HG03378 (cell line): ENCODE measurements at regions not wholly inside any gene's neighbourhood (a gene's known extent, or its start where the extent isn't known, plus 50 kb on each side); places are given as distances from the start of the nearest gene placed in this dataset.

Experiments used
- ATAC-seq: cut with Tn5 transposase; IDR thresholded peaks from one replicate; pipeline ENCODE4 v1.9.1; 2021; ENCODE audit warnings: mild to moderate bottlenecking, moderate library complexity; ENCODE audit not compliant: unreplicated experiment

GRCh38 chr3:64355401-64355807, 130.1 kb upstream of the PRICKLE2 start:
- ATAC-seq, result no peak

- no peak for ATAC-seq
Observed at GRCh38 chr3:64354956-64355355, 129.7 kb upstream of the PRICKLE2 start.

- no peak for ATAC-seq
Observed at GRCh38 chr3:64354221-64354620, 129.0 kb upstream of the PRICKLE2 start.

DNA sequence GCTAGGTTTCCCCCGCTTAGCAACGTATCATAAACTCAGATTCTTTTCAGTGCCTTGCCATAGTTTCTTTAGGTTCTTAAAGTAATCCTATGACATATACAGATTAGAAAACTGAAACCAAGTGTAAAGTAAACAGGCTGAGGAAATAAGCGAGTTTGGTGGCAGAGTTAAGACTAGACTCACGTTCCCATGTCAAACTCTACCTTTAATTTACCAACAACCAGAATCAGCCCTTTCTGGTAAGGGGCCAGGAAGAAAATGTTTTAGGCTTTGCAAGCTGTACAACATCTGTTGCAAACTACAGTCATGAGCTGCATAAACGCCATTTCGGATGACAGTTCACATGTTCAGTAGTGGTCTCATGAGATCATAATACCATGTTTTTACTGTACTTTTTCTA, 128.0 kb upstream of the PRICKLE2 start:
- ATAC-seq, result no peak

GRCh38 chr3:64352639-64352992, 127.3 kb upstream of the PRICKLE2 start:
- ATAC-seq, result no peak

DNA sequence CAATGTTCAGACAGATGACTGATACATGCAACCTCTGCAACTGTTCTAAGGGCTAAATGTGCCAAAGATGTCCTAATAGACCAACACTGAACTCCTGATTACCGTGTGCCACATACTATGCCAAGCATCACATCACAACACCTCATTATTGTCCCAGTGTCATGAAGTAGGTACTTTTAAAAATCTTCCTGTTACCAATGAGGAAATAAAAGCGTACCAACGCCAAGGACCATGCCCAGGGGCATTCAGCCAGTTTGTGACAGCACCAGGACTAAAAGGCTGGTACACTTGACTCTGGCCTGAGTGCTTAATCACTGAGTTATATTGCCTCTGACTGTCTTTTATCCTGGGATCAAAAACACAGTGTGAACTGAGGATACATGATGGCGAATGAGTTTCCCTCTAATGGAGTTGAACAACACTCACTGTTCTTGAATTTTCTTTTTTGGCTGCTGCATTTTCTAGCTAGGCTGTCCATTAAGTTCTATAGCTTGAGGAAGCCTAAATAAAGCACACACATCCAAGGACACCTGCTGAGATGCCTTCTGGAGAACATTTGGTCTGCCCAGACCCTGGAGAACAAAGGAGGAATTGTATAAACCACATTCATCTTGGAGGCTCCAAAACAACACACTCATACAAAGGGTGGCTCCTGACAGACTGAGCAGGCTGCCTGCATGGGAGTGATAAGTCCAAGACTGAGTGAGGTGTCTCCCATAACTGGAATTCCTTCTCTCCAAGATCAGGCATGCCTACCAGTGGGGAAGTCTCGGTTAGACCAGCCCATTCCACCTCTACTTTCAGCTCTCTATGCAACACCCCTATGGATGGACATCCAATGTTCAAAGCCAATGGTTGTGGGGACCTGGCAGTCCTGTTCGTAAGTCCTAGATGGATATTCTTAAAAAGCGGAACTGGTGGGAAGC, 126.7 kb upstream of the PRICKLE2 start:
- no peak for ATAC-seq

- ATAC-seq, result no peak
Observed at GRCh38 chr3:64349551-64349950, 124.3 kb upstream of the PRICKLE2 start.

- ATAC-seq, result no peak
Observed at GRCh38 chr3:64345371-64345770, 120.1 kb upstream of the PRICKLE2 start.

- ATAC-seq, result no peak
Observed at GRCh38 chr3:64344721-64345207, 119.5 kb upstream of the PRICKLE2 start.

DNA sequence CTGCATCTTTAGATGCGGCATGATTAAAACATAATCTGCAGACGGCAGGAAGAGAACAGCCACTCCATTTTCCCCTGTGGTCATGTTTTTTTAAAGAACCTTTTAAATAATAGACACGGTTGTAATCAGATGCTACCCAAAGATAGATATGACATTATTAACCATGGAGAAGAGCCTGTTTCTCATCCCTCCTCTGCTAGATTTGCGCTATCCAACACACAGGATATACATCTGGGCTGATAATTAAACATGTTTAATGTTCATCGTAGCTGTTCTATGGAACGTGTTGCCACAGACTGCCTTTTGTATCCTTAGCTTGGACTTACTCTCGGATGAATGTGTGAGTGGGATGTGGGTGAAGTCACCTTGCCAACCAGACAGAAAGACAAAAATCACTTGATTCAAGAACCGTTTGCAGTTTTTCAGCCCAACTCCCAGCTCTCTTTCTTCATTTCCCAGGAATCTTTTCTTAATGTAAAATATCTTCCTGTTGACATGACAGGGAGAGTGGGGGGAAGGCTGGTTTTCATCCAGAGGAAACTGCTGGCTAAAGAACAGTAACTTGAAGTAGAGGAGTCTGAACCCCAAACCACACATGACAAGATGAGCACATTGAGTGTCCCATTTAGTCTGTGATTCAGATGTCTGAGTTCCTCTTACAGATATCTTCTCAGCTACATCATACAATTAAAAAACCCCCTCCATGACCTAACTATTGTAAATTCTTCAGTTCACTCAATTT, 118.6 kb upstream of the PRICKLE2 start:
- no peak for ATAC-seq

DNA sequence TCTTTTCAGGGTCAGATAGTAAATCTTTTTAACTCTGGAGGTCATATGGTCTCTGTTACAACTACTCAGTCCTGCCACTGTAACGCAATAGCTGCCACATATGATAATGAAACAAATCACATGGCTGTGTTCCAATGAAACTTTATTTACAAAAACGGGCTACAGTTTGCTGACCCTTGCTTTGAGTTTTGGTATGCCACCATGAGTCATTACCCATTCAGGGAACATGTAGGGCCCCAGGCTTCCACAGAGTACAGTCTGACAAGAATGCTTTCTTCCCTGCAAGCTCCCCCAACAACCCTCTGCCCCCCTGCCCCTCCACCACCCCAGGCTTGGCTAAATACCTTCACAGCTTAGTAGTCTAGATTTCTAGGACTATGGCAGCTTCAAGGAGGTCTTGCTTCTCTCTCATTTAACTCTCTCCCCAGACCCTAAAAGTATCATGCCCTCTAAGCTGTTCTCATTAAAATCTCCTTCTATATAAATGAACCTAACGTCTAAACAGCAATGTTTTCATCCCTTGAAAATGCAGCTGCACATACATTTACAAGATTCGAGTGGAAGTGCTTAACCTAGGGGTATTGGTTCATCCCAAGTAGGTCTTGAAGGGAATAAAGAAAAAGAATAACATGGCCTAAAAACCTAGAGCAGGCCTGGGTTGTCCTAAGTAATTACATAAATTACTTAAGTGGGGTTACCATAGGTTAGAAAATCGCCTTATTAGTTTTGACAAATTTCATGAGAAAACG, 117.8 kb upstream of the PRICKLE2 start:
- ATAC-seq, result no peak

- no peak for ATAC-seq
Observed at GRCh38 chr3:64341296-64341695, 116.0 kb upstream of the PRICKLE2 start.

DNA sequence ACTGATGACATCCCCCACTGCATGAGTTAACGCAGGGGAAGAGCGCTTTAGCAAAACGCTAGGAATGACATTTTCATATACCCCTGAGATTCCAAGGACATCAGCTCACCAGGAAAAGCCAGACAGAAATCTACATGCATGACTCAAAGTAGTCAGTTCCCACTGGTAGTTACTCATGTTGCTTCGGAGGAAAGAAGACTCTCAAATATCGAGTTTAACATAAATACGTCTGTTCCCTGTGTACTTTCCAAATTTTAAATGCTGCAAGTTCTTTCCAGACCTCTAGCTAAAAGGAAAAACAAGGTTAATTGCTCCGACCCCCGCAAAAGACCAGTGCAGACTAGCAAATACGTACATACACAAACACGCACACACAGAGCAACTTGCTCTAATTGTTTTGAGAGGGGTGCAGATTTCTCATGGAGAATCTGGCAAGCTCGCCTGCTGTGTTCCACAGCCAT, 115.4 kb upstream of the PRICKLE2 start:
- no peak for ATAC-seq

- ATAC-seq, result no peak
Observed at GRCh38 chr3:64336488-64336887, 111.2 kb upstream of the PRICKLE2 start.

- ATAC-seq, result no peak
Observed at GRCh38 chr3:64332459-64333350, 107.4 kb upstream of the PRICKLE2 start.

- ATAC-seq, result no peak
Observed at GRCh38 chr3:64331605-64332004, 106.3 kb upstream of the PRICKLE2 start.

GRCh38 chr3:64329037-64329436, 103.8 kb upstream of the PRICKLE2 start:
- no peak for ATAC-seq

DNA sequence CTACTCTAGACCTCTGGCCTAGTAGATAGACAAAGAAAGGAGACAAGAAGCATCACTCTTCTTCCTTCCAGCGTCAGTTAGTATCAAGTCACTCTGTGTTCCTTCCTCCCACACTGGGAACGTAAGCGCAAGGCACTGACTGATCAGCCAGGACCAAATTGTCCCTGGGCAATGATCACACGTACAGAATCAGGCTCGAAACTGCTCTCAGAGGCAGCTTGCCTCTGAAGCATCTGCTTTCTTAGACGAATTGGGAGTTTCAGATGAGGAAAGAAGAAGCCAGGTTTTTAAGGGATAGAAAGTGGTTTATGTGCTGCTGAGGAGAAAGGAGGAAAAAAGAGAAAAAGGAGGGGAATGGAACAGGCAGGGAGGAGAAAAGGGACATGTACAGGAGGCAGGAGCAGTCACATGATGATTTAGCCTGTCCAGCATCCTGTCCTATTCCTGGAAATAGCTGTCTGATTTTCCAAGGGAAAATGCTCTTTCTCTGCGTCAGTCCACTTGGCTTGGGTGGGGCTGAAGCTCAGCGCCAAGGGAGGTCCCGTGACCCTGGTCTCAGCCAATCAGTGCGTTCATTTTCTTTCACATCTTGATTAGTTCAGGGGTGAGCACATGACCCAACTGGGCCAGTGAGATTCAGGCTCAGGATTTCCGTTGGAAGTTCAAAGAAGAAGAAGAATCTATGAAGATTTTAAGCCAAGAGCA, 102.0 kb upstream of the PRICKLE2 start:
- no peak for ATAC-seq

DNA sequence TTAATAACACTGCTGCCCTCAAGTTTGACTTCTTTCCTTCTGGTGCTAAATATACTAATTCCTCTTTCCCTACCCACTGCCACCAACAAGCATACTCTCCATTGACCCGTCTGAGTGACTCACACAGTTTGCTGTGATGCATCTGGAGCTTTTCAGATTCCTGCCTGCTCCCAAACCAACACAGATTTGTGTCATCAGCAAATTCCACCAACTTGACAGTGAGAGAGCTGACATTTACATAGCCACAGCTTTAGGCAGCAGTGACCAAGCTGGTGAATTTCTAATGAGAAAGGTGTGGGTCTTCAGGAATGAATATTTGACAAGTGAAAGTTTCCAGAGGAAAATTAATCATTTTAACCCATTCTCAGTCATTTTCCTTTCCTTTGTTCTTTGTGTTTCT, 96.5 kb upstream of the PRICKLE2 start:
- no peak for ATAC-seq

- no peak for ATAC-seq
Observed at GRCh38 chr3:64319391-64319790, 94.1 kb upstream of the PRICKLE2 start.
